HL-60 (cell line): ENCODE measurements at regions not wholly inside any gene's neighbourhood (a gene's known extent, or its start where the extent isn't known, plus 50 kb on each side); places are given as distances from the start of the nearest gene placed in this dataset.
A peak's percentile ranks its signal among the peaks of the same experiment; 100 is the strongest.

Experiments used
- DNase-seq, 2 experiments: peaks; one replicate each; pipeline ENCODE4 v3.0.0-alpha.2; 2010 to 2020; ENCODE audit warnings: low read depth in 1 of 2, low spot score in 1 of 2
- H3K27ac ChIP-seq: fragments of 250-450 bp; sonication (Bioruptor Pico); replicated peaks from 2 replicates; pipeline ENCODE4 v1.5.1; 2020; ENCODE audit warnings: mild to moderate bottlenecking, moderate library complexity
- H3K27me3 ChIP-seq: fragments of 250-450 bp; sonication (Bioruptor Pico); 2 replicates; pipeline ENCODE4 v1.5.1; 2021; ENCODE audit warnings: mild to moderate bottlenecking, moderate library complexity; ENCODE audit not compliant: insufficient read depth, poor library complexity, severe bottlenecking
- H3K4me3 ChIP-seq: replicated peaks from 2 replicates; pipeline ENCODE4 v1.5.1; 2011; ENCODE audit warnings: mild to moderate bottlenecking, control low read depth, low read length; ENCODE audit not compliant: insufficient read depth
- GABPA ChIP-seq: IDR thresholded peaks from 2 replicates; pipeline ENCODE4 v1.6.1; 2012; ENCODE audit warnings: low read depth
- POLR2AphosphoS5 ChIP-seq: IDR thresholded peaks from 2 replicates; pipeline ENCODE4 v1.6.1; 2012; ENCODE audit warnings: low read depth
- REST ChIP-seq: IDR thresholded peaks from 2 replicates; pipeline ENCODE4 v1.6.1; 2012; ENCODE audit warnings: low read depth; ENCODE audit not compliant: insufficient replicate concordance
- SPI1 ChIP-seq: IDR thresholded peaks from 2 replicates; pipeline ENCODE4 v1.6.1; 2012; ENCODE audit warnings: low read depth, mild to moderate bottlenecking, borderline replicate concordance
- TF ChIP-seq, protein P1 (sequence below): IDR thresholded peaks from one replicate; pipeline ENCODE4 v1.5.1; 2011; ENCODE audit warnings: low read length, control low read depth, inconsistent platforms; ENCODE audit not compliant: insufficient read depth

GRCh38 chr22:27212617-27213177, 555.3 kb downstream of the MIAT start:
- H3K4me3 ChIP-seq: no peak overlapping the region
- TF ChIP-seq SPI1 (no peak), GABPA (no peak), POLR2AphosphoS5 (no peak), REST (no peak)
- TF ChIP-seq, protein P1, sequence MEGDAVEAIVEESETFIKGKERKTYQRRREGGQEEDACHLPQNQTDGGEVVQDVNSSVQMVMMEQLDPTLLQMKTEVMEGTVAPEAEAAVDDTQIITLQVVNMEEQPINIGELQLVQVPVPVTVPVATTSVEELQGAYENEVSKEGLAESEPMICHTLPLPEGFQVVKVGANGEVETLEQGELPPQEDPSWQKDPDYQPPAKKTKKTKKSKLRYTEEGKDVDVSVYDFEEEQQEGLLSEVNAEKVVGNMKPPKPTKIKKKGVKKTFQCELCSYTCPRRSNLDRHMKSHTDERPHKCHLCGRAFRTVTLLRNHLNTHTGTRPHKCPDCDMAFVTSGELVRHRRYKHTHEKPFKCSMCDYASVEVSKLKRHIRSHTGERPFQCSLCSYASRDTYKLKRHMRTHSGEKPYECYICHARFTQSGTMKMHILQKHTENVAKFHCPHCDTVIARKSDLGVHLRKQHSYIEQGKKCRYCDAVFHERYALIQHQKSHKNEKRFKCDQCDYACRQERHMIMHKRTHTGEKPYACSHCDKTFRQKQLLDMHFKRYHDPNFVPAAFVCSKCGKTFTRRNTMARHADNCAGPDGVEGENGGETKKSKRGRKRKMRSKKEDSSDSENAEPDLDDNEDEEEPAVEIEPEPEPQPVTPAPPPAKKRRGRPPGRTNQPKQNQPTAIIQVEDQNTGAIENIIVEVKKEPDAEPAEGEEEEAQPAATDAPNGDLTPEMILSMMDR: no peak
- H3K27me3 ChIP-seq: no peaks in the 10 kb centered on the region
- no peak overlapping the region for H3K27ac ChIP-seq
- DNase-seq: peak in 1 of 2 experiments; percentile 1

GRCh38 chr22:27213294-27213693, 555.9 kb downstream of the MIAT start:
- no peak for TF ChIP-seq GABPA
- TF ChIP-seq, protein P1: no peak
- TF ChIP-seq POLR2AphosphoS5: no peak
- TF ChIP-seq SPI1: no peak
- TF ChIP-seq REST: no peak
- H3K27me3 ChIP-seq: no peaks in the 10 kb centered on the region
- no peak for DNase-seq
- no peak overlapping the region for H3K27ac ChIP-seq
- no peak overlapping the region for H3K4me3 ChIP-seq

GRCh38 chr22:27213766-27214581, 556.6 kb downstream of the MIAT start:
- TF ChIP-seq REST (no peak), GABPA (no peak), SPI1 (no peak), POLR2AphosphoS5 (no peak)
- TF ChIP-seq, protein P1: no peak
- no peaks in the 10 kb centered on the region for H3K27me3 ChIP-seq
- DNase-seq: no peak
- H3K27ac ChIP-seq: no peak overlapping the region
- H3K4me3 ChIP-seq: no peak overlapping the region
